ENCODE measurements at regions not wholly inside any gene's neighbourhood (a gene's known extent, or its start where the extent isn't known, plus 50 kb on each side); places are given as distances from the start of the nearest gene placed in this dataset.

DNA sequence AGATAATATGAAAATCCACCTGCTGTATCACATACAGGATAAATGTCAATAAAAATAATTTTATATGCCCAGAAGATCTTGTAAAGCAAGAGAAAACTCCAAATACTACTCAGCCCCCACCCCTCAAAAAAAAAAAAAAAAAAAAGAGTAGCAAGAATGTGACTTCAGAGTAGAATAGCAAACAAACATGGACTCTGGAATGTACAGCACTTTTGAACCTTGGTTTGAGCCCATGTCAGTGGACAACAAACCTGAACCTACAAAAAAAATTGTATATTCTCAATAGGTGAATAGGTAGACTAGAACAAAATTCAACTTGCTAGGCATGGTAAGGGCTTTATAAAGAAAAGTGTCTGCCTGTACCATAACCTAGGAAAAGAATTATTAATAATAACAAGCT is 428.0 kb downstream of the SLITRK6 start:
- H3K9me3 ChIP-seq: no peaks in the 10 kb centered on the region
- H3K27me3 ChIP-seq: no peaks in the 10 kb centered on the region
- TF ChIP-seq, protein P1, sequence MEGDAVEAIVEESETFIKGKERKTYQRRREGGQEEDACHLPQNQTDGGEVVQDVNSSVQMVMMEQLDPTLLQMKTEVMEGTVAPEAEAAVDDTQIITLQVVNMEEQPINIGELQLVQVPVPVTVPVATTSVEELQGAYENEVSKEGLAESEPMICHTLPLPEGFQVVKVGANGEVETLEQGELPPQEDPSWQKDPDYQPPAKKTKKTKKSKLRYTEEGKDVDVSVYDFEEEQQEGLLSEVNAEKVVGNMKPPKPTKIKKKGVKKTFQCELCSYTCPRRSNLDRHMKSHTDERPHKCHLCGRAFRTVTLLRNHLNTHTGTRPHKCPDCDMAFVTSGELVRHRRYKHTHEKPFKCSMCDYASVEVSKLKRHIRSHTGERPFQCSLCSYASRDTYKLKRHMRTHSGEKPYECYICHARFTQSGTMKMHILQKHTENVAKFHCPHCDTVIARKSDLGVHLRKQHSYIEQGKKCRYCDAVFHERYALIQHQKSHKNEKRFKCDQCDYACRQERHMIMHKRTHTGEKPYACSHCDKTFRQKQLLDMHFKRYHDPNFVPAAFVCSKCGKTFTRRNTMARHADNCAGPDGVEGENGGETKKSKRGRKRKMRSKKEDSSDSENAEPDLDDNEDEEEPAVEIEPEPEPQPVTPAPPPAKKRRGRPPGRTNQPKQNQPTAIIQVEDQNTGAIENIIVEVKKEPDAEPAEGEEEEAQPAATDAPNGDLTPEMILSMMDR (IDR thresholded peaks at IDR 0.05; ENCODE audit: low read depth, low read length): no peak
- no peaks in the 10 kb centered on the region for H3K4me1 ChIP-seq
- H3K4me3 ChIP-seq (ENCODE audit: low read depth, low read length): no peak overlapping the region
- no peak for DNase-seq
- no peaks in the 10 kb centered on the region for H3K36me3 ChIP-seq

DNA sequence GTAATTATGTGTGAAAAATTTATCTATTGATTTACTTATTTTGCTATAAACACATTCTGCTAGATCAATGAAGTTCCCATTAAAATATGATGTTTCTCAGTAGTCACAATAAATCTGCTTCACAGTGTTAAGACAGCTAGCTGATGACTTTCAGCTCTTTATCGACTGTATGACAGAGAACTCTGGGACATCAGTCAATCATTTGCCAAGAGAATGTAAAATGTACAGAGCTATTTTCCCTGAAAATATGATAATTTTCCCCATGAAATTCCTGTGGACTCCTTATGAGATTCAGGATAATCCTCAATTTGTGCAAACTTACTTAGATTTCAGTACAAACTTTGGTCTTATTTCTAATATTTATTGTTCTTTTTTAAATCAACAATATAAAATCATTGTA is 430.5 kb downstream of the SLITRK6 start:
- H3K9me3 ChIP-seq: no peaks in the 10 kb centered on the region
- no peak overlapping the region for H3K4me3 ChIP-seq (ENCODE audit: low read depth, low read length)
- no peaks in the 10 kb centered on the region for H3K27me3 ChIP-seq
- H3K4me1 ChIP-seq: no peaks in the 10 kb centered on the region
- H3K36me3 ChIP-seq: no peaks in the 10 kb centered on the region
- DNase-seq: no peak
- TF ChIP-seq, protein P1 (IDR thresholded peaks at IDR 0.05; ENCODE audit: low read depth, low read length): no peak

DNA sequence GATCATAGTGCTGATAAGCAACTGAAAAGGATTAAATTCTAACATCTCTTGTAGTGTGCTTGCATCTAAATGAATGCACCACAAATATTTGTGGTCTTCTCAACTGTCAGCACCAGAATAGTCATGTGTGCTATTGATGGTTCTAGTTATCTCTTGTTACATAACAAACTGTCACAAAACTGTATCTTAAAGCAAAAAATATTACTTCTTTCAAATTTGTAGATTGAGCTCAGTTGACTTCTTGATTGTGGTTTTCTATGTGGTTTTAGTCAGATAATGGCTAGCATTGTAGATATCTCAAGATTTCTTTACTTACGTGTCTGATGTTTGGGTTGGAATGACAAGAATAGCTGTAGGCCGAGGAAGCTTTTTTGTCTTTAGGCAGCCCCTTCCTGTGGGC is 431.3 kb downstream of the SLITRK6 start:
- Histone ChIP-seq H3K4me3 (ENCODE audit: low read depth, low read length) (no peak overlapping the region), H3K27me3 (no peaks in the 10 kb centered on the region), H3K4me1 (no peaks in the 10 kb centered on the region), H3K36me3 (no peaks in the 10 kb centered on the region), H3K9me3 (no peaks in the 10 kb centered on the region)
- no peak for DNase-seq
- TF ChIP-seq, protein P1 (IDR thresholded peaks at IDR 0.05; ENCODE audit: low read depth, low read length): no peak

DNA sequence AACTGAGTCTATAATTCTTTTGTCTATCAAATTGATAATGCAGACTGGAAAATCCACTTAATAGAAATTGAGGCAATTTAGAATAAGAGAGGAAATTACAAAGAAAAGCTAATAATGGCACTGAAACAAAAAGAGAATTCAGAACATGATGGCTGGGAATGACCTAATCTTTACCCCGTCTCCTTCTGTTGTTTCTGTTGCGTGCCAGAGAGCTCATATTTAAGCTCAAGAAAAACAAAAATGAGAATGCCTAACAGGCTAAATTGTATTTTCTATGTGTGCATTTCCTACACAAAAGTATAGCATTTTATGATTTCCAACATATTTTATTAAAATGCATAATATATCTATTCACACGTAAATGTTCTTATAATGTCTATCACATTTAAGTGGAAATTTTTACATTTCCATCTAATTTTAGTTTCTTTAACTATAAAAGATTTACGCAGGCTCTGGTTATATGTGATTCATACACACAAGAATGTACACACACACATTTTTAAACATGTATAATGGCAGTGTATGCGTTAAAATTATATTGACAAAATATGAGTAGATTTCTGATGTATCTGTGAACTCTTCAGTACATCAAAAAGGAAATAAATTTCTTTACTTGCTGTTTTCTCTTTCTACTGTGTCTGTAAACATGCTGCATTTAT is 432.3 kb downstream of the SLITRK6 start:
- H3K4me3 ChIP-seq (ENCODE audit: low read depth, low read length): no peak overlapping the region
- no peak for DNase-seq

DNA sequence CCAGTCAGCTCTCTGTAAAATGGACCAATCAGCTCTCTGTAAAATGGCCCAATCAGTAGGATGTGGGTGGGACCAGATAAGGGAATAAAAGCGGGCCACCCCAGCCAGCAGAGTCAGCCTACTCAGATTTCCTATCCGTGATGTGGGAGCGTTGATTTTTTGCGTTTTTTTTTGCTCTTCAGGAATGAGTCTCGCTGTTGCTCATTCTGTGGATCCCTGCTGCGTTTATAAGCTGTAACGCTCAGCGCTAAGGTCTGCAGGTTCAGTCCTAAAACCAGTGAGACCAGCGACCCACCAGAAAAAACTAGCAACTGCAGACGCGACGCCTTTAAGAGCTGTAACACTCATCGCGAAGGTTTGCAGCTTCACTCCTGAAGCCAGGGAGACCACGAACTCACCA is 435.7 kb downstream of the SLITRK6 start:
- no peak overlapping the region for H3K4me3 ChIP-seq (ENCODE audit: low read depth, low read length)
- peaks cover 2% of the 10 kb centered on the region; the same call in 1 of the 2 replicates for H3K4me1 ChIP-seq
- TF ChIP-seq, protein P1 (IDR thresholded peaks at IDR 0.05; ENCODE audit: low read depth, low read length): no peak
- no peaks in the 10 kb centered on the region for H3K36me3 ChIP-seq
- no peaks in the 10 kb centered on the region; the same call in 1 of the 2 replicates for H3K9me3 ChIP-seq
- DNase-seq: no peak
- no peaks in the 10 kb centered on the region for H3K27me3 ChIP-seq

More for the DNA sequence above, 432.3 kb downstream of the SLITRK6 start:
- Histone ChIP-seq H3K36me3 (no peaks in the 10 kb centered on the region), H3K4me1 (peaks cover 2% of the 10 kb centered on the region; the same call in 1 of the 2 replicates), H3K9me3 (no peaks in the 10 kb centered on the region; the same call in 1 of the 2 replicates), H3K27me3 (no peaks in the 10 kb centered on the region)
- TF ChIP-seq, protein P1 (IDR thresholded peaks at IDR 0.05; ENCODE audit: low read depth, low read length): no peak

DNA sequence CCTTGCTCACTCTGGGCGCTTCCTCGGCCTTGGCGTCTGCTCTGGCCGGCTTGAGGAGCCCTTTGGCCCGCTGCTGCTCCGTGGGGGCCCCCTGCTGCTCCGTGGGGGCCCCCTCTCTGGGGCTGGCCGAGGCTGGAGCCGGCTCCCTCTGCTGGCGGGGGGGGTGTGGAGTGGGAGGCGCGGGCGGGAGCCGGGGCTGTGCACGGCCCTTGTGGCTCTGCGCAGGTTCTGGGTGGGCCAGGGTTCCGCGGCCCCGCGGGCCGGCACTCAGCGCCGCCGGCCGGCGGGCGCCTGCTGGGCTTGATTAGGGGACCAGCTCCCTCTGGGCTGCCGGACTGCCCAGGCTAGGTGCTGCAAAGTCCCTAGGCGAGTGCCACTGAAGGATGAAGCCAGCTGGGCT is 436.2 kb downstream of the SLITRK6 start:
- H3K4me1 ChIP-seq: peaks cover 2% of the 10 kb centered on the region; the same call in 1 of the 2 replicates
- H3K36me3 ChIP-seq: no peaks in the 10 kb centered on the region
- TF ChIP-seq, protein P1 (IDR thresholded peaks at IDR 0.05; ENCODE audit: low read depth, low read length): no peak
- DNase-seq: no peak
- no peaks in the 10 kb centered on the region; the same call in 1 of the 2 replicates for H3K9me3 ChIP-seq
- H3K27me3 ChIP-seq: no peaks in the 10 kb centered on the region
- H3K4me3 ChIP-seq (ENCODE audit: low read depth, low read length): no peak overlapping the region

Measured in BE2C (cell line).